ENCODE measurements at regions not wholly inside any gene's neighbourhood (a gene's known extent, or its start where the extent isn't known, plus 50 kb on each side); places are given as distances from the start of the nearest gene placed in this dataset.
"Not testable (repeated sequence)": the region's sequence is repeated elsewhere in the genome, so short reads cannot be mapped to it uniquely, and the experiment has no call there.

GRCh38 chr2:75381032-75381431, 179.7 kb downstream of the EVA1A start:
- BruUV-seq (replicated peaks) = no TSS peak
- TF ChIP-seq CTCF (IDR thresholded peaks at IDR 0.05; ENCODE audit: unreplicated experiment) = no peak
- Mint-ChIP-seq H3K4me3 (ENCODE audit: low read depth, unreplicated experiment) (no peak overlapping the region), H3K36me3 (ENCODE audit: insufficient read depth, unreplicated experiment) (no peaks in the 10 kb centered on the region), H3K27ac (ENCODE audit: unreplicated experiment) (no peak overlapping the region), H3K9me3 (ENCODE audit: low read depth, unreplicated experiment) (no peaks in the 10 kb centered on the region), H3K27me3 (ENCODE audit: unreplicated experiment) (peaks cover 16% of the 10 kb centered on the region), H3K4me1 (ENCODE audit: low read depth, unreplicated experiment) (no peaks in the 10 kb centered on the region)
- CTCF ChIA-PET = interaction anchor here (0.6 kb wide), 1 partner anchor 59 kb away, joined by 4 read pairs; no protein-coding TSS in a partner anchor
- DNase-seq = no peak
- intact Hi-C loops (cut with micrococcal nuclease; ENCODE audit: unreplicated experiment) = no loop called here

GRCh38 chr2:75379476-75380210, 180.3 kb upstream of the TACR1 start:
- BruUV-seq (replicated peaks) = no TSS peak
- intact Hi-C loops (cut with micrococcal nuclease; ENCODE audit: unreplicated experiment) = no loop called here
- Mint-ChIP-seq H3K36me3 (ENCODE audit: insufficient read depth, unreplicated experiment) (no peaks in the 10 kb centered on the region), H3K4me1 (ENCODE audit: low read depth, unreplicated experiment) (no peaks in the 10 kb centered on the region), H3K27me3 (ENCODE audit: unreplicated experiment) (peaks cover 16% of the 10 kb centered on the region), H3K9me3 (ENCODE audit: low read depth, unreplicated experiment) (no peaks in the 10 kb centered on the region), H3K4me3 (ENCODE audit: low read depth, unreplicated experiment) (no peak overlapping the region), H3K27ac (ENCODE audit: unreplicated experiment) (no peak overlapping the region)
- CTCF ChIA-PET = interaction anchor here (0.6 kb wide), 1 partner anchor 443 kb away, joined by 3 read pairs; no protein-coding TSS in a partner anchor
- no peak for TF ChIP-seq CTCF (IDR thresholded peaks at IDR 0.05; ENCODE audit: unreplicated experiment)
- DNase-seq = no peak

GRCh38 chr2:75375646-75376582, 176.6 kb upstream of the TACR1 start:
- BruUV-seq (replicated peaks) = no TSS peak
- H3K4me1 Mint-ChIP-seq (ENCODE audit: low read depth, unreplicated experiment) = no peaks in the 10 kb centered on the region
- no peak for DNase-seq
- no peaks in the 10 kb centered on the region for H3K36me3 Mint-ChIP-seq (ENCODE audit: insufficient read depth, unreplicated experiment)
- peaks cover 15% of the 10 kb centered on the region for H3K27me3 Mint-ChIP-seq (ENCODE audit: unreplicated experiment)
- intact Hi-C loops (cut with micrococcal nuclease; ENCODE audit: unreplicated experiment) = no loop called here
- H3K27ac Mint-ChIP-seq (ENCODE audit: unreplicated experiment) = no peak overlapping the region
- no peak for TF ChIP-seq CTCF (IDR thresholded peaks at IDR 0.05; ENCODE audit: unreplicated experiment)
- H3K9me3 Mint-ChIP-seq (ENCODE audit: low read depth, unreplicated experiment) = peaks cover 2% of the 10 kb centered on the region
- CTCF ChIA-PET = no interaction called here
- no peak overlapping the region for H3K4me3 Mint-ChIP-seq (ENCODE audit: low read depth, unreplicated experiment)

- H3K9me3 Mint-ChIP-seq (ENCODE audit: low read depth, unreplicated experiment); H3K36me3 Mint-ChIP-seq (ENCODE audit: insufficient read depth, unreplicated experiment); DNase-seq; H3K27me3 Mint-ChIP-seq (ENCODE audit: unreplicated experiment); intact Hi-C loops (cut with micrococcal nuclease; ENCODE audit: unreplicated experiment); H3K27ac Mint-ChIP-seq (ENCODE audit: unreplicated experiment); H3K4me3 Mint-ChIP-seq (ENCODE audit: low read depth, unreplicated experiment); BruUV-seq (replicated peaks); CTCF ChIA-PET; H3K4me1 Mint-ChIP-seq (ENCODE audit: low read depth, unreplicated experiment): not testable (repeated sequence)
These were observed 175.2 kb upstream of the TACR1 start for GRCh38 chr2:75374414-75374957.

Data from Calu3 (cell line).